C4-2B (cell line): ENCODE measurements at regions not wholly inside any gene's neighbourhood (a gene's known extent, or its start where the extent isn't known, plus 50 kb on each side); places are given as distances from the start of the nearest gene placed in this dataset.

ENCODE experiments used
- CTCF ChIP-seq: fragments of 450-650 bp; conservative IDR thresholded peaks from 2 replicates; pipeline ENCODE4 v1.5.1; 2017; ENCODE audit warnings: mild to moderate bottlenecking
- ZFX ChIP-seq: fragments of 450-650 bp; IDR thresholded peaks from 2 replicates; pipeline ENCODE4 v1.6.1; 2017

GRCh38 chr6:90719321-90720195 is 132.7 kb upstream of the MAP3K7 start:
- TF ChIP-seq CTCF (no peak), ZFX (no peak)
